ENCODE measurements at regions not wholly inside any gene's neighbourhood (a gene's known extent, or its start where the extent isn't known, plus 50 kb on each side); places are given as distances from the start of the nearest gene placed in this dataset.

DNA sequence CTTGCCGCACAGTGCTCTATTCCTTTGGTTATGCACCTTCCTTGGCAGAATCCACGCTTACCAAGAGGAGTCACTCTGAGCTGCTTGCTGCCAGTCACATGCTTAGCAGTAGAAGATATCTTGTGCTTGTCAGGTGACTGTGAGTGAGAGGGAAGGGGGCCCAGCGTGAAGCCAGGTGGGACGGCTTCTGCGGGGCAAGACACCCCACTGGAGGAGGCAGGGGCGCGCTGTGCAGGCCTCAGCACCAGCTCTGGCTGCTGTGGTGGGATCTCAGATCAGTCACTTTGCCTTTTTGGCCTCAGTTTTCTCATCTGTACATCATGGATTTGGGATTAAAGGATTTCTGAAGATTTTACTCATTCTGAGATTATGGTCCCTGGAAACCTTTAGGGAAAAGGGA, 63.9 kb upstream of the B3GAT1 start:
- TF ChIP-seq, protein P1, sequence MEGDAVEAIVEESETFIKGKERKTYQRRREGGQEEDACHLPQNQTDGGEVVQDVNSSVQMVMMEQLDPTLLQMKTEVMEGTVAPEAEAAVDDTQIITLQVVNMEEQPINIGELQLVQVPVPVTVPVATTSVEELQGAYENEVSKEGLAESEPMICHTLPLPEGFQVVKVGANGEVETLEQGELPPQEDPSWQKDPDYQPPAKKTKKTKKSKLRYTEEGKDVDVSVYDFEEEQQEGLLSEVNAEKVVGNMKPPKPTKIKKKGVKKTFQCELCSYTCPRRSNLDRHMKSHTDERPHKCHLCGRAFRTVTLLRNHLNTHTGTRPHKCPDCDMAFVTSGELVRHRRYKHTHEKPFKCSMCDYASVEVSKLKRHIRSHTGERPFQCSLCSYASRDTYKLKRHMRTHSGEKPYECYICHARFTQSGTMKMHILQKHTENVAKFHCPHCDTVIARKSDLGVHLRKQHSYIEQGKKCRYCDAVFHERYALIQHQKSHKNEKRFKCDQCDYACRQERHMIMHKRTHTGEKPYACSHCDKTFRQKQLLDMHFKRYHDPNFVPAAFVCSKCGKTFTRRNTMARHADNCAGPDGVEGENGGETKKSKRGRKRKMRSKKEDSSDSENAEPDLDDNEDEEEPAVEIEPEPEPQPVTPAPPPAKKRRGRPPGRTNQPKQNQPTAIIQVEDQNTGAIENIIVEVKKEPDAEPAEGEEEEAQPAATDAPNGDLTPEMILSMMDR (conservative IDR thresholded peaks at IDR 0.05; ENCODE audit: low read length) = no peak
- TF ChIP-seq EZH2phosphoT487 (IDR thresholded peaks at IDR 0.05; ENCODE audit: borderline replicate concordance) = no peak

Data from Loucy (cell line).